Medulla oblongata (tissue), 1 donor: ENCODE measurements at regions not wholly inside any gene's neighbourhood (a gene's known extent, or its start where the extent isn't known, plus 50 kb on each side); places are given as distances from the start of the nearest gene placed in this dataset.
"Not testable (repeated sequence)": the region's sequence is repeated elsewhere in the genome, so short reads cannot be mapped to it uniquely, and the experiment has no call there.

ENCODE experiments used
- DNase-seq: peaks from one replicate; pipeline ENCODE4 v3.0.0-alpha.2; 2015; ENCODE audit errors: extremely low spot score

DNA sequence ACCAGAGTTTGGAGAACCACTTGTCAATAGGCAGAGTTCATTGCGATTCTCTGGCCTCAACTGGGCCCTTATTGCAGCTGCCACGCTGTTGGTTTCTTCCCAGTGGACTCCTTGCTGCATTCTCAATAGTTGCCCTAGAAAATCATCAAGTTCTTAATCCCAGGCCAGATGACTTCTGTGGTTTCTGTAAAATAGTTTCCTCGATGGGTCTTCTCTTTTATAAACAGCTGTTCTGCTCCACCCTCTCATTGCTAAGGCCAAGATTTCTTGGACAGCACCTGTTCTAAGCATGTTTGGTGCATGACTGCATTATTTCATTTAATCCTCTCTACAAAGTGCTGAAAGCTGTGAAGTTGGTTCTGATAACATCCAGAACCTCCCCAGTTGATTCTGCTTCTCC, 131.0 kb downstream of the BCL2L11 start:
- no peak for DNase-seq

DNA sequence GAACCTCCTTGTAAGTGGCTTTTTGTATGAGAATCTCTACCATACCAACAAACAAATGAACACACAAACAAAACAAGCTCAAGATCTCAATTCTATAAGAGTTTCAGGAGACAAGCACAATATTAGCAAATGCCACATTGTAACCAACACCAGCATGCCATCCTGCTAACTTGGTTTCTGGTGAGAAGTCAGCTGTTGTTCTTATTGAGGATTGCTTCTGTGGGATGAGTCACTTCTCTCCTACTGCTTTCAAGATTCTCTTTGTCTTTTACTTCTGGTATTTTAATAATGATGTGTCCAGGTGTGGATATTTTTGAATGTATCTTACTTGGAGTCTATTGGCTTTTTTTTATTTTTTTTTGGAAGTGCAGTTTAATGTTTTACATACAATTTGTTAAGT, 131.7 kb downstream of the BCL2L11 start:
- no peak for DNase-seq

DNA sequence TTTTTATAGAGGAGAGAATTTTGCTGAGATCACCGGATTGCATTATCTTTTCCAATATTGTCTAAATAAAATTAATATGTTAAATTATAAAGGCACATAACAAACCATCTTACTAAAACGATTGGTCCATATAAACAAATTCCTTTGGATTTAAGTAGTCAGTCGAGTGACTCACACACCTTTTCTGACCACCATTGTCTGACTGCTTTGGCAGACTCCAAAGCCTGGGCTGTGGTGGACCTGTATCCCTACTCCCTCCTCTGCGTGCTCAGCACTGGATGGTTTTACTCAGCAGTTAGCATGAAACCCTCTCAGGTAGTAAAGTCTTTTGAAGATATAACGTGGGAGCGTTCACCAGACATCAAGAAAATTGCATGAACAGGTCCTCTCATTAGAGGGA, 134.2 kb downstream of the BCL2L11 start:
- not testable (repeated sequence) for DNase-seq

DNA sequence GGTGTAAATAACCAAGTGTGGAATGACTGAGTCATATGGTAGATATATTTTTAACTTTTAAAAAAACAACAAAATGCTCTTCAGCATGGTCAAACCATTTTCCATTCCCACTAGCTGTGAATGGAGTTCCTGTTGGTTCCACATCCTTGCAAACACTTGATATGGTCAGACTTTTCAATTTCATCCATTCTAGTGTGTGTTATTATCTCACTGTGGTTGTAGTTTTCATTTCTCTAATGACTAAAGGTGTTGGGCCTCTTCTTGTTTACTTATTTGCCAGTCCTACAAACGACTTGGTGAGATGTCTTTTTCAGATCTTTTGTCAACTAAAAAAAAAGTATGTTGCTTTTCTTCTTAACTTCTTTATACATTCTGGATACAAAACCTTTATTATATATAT, 135.9 kb downstream of the BCL2L11 start:
- DNase-seq: not testable (repeated sequence)

DNA sequence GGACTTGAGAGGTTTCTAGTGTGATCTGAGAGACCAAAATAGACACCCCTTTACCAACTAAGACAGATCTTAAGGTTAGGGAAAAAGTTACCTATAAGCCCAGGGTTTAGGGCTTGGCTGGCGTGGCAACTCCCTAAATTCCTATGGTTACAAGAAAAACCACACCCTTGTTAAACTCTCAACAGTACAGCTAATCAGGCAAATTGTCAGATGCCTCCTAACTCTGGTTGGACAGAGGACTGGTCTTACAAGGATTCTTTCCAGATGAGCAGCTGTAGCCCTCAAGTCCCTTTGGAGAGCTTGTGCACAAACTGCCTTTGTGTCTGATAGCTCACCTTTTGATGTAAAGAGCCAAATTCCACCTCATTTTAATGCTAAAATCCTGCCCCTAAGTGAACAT, 136.9 kb downstream of the BCL2L11 start:
- not testable (repeated sequence) for DNase-seq

DNA sequence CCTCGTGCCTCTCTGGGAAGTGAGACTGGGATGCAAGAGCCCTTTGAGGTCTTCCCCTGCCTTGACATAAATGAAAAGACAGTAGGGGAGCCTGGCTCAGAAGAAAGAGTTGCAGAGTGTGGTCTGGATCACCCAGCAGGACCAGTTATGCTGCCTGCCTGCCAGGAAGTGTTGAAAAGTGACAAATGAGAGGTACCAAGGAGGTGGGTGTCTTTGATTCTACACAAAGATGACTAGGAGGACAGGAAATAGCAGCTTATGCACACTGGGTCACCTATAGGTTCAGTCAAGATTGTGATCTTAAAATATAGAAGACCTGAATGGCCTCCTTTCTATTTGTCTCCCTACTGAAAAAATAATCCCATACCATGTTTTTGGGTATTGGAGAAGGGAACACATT, 137.6 kb downstream of the BCL2L11 start:
- DNase-seq: not testable (repeated sequence)

DNA sequence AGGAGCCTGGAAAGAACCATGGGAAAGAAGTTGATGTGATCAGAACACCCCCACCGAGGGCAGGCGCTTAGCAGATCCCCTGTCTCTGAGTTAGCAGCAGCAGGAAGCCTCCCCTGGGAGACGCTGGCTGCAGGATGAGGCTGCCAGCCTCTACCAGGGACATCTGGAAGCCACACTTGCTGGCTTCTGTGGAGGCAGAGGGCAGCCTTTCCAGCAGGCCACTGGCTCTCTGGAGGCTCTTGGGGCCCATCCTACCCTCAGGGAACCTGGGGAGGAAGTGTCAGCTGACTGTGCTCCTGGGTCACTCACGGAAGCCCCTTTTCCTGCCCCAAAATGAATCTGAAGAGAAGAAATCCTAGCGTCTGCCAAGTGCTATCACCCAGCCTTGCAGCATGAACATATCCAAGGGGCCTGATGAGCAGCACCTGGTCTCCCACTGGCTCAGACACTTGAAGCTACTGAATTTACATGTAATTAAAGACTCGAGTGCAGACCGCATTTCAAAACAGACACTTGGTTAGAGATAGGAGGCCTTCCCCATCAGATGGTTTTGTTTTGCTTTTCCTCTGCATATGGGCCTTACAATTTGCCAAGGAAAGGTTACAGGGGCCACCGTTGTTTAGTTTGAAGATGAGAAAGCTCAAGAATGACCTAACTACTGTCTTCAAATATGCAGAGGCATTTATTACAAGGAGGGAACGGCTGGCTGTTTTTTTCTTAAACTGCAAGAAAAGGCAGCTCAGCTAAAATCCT, 142.1 kb downstream of the BCL2L11 start:
- DNase-seq: not testable (repeated sequence)

DNA sequence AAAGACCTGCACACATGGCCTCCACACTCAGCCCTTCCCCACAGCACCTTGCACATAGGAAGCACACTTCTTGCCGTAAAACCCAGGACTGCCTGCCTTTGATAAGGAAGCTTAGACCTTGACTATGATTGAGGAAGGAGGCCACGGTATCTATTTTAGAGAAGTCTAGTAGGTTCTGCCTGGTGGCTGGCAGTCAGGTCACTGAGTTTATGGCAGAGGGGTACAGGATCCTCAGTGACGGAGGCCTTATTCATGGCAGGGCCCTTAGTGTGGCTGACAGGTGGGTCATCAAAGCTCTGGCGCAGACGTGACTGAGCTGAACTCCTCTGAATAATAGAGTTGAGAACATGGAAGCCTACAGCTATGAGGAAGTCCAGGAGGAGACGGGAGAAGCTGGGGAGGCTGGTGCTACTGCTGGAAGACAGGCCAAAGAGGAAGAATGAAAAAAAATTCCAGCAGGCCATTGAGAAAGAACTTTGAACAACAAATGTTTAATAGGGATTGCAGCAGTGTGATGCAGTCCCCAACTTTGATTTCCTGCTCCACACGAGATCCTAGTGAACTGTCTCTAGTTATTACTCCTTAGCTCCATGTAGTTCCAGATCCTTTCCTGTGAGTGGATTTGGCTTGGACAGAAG, 142.8 kb downstream of the BCL2L11 start:
- not testable (repeated sequence) for DNase-seq

DNA sequence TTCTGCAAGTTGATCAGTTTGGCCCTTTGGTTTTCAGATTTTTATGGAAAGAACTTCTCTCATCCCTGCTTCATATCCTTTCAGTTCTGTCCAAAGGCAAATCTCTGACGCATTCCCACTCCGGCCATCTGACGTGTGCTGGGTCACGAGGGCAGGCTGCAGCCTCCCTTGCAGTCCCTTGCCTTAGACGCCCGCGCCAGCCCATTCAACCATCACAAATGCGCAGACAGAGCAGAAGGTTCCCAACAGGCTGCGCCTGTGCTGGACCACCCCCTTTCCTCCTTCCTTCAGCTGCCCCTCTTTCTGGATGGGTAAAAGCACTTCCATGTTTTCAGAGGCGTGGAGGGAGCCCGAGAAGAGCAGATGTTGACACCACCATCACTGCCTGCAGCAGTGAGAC, 144.2 kb downstream of the BCL2L11 start:
- DNase-seq: not testable (repeated sequence)

DNA sequence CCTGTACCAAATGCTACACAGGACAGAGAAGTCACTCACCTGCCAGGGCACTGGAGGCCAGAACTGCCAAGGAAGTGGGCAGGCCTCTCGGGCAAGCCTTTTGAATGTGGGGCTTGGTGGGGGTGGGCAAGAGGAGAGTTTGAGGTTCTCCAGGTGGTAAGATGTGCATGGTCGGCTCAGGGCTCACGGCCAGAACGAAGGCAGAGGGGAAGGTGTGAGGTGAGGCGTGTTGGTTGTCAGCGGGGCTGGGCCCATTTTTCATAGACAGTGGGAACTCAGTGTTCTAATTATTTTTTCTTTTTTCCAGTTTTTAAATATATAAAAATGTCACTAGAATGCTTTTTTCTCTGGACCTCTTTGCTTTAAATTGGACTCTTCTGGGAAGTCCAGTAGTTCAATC, 145.8 kb downstream of the BCL2L11 start:
- not testable (repeated sequence) for DNase-seq

DNA sequence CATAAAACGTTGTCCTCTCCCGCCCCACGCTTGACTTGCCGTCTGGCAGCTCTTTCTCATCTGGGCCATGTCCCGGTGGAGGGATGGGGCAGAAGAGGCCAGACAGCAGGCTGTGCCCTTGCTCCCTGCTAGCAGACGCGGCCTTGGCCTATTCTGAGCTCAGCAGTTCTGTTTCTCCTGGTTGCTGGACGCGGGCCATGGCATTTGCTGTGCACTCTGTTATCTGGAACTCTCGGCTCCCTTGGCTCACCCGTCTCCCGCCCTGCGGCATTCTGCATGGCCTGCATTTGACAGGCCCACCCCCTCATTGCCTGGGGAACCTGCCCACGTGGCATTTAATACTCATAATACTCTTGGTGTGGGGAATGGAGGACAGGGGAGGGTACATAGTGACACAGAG, 146.3 kb downstream of the BCL2L11 start:
- peak; percentile 15 for DNase-seq

DNA sequence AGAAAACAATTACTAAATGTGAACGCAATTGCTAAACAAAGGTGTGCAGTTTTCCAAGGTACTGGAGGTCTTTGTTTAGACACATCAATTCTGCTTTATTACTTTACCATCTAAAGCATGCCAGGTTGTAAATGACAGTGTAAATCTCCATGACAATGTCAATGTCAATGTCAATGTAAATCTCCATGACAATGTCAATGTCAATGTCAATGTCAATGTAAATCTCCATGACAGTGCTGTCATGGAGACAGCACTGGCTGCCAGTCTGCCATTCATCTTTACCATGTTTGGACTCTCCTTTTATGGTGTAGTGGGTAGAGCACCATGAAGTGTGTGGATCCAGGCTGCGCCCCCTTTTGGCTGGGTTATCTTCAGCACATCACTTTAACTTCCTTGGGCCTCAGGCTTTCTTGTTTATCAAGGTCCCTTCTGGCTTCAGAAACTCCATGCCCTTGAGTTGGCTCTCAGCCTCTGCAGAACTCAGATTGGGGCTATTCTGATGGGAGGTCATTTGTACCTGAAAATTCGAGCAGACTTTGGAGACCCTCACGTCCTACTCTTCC, 149.1 kb downstream of the BCL2L11 start:
- not testable (repeated sequence) for DNase-seq

DNA sequence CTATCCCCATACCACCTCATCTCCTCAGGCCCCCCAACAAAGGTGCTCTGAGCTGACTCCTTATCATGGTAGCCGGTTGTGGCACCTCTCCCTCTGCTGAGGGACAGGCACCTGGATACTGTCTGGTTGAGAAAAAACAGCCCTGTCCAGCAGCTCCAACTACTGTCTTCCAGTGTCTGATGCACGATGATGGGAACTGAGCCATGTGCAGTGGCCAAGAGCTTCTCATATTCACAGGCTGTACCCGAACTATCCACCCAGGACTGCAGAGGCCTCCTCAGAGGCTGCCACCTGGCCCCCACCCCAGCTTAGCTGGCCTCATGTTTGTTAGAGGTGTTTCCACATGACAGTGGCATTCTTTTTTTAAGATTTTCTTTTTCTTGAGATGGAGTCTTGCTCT, 149.9 kb downstream of the BCL2L11 start:
- not testable (repeated sequence) for DNase-seq

DNA sequence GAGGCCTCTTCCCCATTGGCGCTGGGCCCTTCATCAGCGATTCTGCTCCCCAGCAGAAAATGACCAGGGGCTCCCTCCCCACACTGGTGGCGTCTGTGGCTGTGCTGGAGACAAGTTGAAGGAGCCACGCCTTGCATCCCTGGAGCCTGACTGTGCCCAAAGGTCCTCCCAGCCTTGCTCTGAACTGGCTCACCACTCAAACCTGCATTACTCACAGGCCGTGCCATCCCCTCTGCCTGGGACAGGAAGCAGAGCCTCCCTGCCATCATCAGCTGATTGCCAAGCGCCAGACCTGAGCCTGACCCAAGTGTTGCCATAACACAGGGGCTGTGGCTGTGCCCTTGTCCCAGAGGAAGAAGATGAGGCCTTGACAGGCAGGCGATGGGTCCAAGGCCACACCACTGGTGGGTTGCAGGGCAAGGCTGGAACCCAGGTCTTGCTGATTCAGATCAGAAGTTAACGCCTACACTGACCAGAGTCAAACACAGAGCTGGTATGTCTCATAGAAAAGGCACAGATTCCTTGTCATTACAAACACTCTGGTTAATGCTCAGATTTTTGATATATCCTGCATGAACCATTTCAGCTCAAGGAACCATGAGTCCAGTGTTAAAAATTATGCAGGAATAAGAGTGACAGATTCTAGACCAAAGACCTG, 151.1 kb downstream of the BCL2L11 start:
- DNase-seq: not testable (repeated sequence)

DNA sequence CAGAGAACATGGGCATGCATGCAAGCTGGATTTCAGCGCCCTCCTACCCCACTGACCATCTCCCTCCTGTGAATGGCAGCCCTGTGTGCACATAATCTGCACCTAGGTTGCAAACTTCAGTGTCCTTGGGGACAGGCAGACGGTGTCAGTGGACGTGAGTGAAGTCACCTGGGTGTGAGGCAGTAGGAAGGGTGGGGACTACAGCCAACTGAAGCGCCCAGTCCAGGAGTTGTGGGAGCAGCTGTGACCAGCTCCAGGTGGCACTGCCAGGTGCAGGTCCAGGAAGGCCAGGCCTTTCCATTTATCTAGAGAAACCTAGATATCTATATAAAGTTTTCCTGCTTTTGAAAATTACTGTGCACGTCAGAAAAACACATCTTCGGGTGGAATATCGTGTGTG, 152.3 kb downstream of the BCL2L11 start:
- not testable (repeated sequence) for DNase-seq

DNA sequence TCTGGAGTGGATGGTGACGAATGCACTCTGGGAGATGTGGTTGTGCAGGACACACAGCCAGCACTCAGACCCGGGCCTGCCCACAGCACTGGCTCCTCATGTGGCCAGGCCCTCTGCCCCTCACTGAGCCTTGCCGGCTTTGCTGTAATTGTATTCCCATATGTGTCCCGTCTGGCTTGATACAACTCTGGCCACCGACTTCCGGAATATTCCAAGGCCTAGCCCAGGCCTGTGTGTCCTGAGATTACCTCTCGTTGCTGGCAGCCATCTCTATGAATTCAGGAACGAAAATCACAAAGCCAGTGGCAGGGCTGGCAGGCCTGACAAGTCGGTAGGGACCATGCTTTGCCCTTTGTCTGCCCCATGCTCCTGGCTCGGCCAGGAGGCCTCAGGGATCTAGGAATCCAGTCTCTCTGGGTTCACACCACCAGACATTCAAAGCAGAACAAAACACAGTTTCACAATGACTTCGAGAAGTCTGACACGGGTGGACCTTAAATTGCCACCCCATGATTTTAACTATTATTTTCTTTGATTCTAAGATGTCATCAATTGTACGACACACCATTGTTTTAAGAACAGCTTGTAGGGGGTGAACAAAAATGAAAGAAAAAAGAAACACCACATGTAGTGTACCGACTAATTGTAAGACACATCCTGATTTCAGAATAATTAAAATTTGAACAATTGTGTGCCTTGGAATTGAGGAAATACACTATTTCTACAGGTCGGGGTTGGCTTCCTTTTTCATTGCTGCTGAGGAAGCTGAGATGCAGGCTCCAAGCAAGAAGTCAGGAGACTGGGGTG, 154.5 kb downstream of the BCL2L11 start:
- DNase-seq: not testable (repeated sequence)

DNA sequence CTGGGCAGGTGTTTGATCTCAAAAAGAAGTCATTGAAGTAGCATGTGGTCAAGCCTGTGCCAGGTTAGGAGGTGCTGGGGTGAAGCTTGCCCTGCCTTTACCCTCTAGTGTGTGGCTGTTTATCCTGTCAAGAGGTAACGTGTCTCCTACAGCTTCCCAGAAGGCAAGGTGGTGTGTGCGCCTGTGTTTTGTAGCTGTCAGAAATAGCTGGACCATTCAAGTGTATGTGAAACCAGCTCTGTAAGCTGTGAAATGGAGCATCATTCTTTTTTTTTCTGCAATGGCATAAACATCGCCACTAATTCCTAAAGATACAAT, 155.1 kb downstream of the BCL2L11 start:
- DNase-seq: not testable (repeated sequence)

DNA sequence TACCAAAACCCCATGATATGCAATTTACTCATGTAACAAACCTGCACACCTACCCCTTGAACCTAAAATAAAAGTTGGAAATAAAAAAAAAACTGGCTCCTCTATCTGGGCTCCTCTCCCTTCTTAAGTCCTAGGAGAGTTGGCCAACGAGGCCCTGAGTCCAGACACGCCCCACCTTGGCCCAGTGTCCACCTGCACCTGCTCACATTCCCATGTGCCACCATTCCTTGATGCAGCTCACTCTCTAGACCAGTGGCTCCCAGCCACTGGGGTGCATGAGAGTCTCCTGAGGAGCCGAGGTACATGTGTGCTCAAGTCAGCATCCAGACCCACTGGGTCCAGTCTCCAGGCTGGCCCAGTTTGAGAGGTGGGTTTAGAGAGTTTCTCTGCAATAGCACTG, 157.4 kb downstream of the BCL2L11 start:
- DNase-seq: not testable (repeated sequence)

DNA sequence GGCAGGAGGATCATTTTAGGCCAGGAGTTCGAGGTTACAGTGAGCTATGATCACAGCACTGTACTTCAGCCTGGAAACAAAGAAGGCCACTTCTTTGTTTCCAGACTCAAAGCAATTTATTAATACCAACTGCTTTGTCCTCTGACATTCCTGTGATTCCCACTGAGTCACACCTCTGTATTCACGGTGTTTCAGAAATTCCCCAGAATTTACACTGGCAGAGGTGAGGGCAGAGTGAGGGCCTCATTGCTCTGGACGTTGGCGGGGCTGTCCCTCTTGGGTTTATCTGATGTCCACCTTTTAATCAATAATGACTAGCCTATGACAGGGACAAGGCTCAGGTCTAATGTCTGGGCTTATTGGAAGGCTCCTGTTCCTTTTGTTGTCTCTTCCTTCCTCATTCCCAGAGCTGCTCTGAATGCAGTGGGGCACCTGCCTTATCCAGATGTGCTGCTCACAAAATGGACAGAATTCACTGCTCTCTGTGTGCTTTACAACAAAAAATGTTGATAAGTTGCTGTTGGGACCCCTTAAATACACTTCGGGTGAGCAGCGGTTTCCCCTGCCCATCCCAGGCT, 160.1 kb downstream of the BCL2L11 start:
- DNase-seq: not testable (repeated sequence)

DNA sequence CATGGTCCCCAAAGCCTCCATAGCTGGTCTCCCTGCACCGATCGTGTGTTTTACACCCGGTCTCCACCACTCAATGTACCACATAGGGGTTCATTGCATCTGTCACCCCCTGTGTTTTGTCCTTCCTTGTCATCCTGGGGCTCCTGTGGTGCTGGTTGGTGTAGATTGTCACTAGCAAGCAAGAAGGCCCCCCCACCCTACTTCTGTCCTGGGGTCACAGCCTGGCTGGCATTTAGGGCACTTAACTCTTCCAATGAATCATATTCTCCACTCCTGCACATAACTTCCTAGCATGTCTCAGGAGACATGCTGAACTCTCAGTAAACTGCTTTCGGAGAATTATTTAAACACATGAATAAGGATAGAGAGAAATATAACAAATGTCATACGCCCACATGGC, 161.4 kb downstream of the BCL2L11 start:
- not testable (repeated sequence) for DNase-seq
